ENCODE measurements at regions not wholly inside any gene's neighbourhood (a gene's known extent, or its start where the extent isn't known, plus 50 kb on each side); places are given as distances from the start of the nearest gene placed in this dataset.

- TF ChIP-seq EZH2 (IDR thresholded peaks at IDR 0.05; ENCODE audit: borderline replicate concordance, insufficient read depth, low read depth, low read length, poor library complexity, severe bottlenecking) (no peak), CTCF (IDR thresholded peaks at IDR 0.05) (no peak)
These were observed 287.4 kb upstream of the NBEA start for GRCh38 chr13:34654647-34655046.
